ENCODE measurements at regions not wholly inside any gene's neighbourhood (a gene's known extent, or its start where the extent isn't known, plus 50 kb on each side); places are given as distances from the start of the nearest gene placed in this dataset.
"Not testable (repeated sequence)": the region's sequence is repeated elsewhere in the genome, so short reads cannot be mapped to it uniquely, and the experiment has no call there.

DNA sequence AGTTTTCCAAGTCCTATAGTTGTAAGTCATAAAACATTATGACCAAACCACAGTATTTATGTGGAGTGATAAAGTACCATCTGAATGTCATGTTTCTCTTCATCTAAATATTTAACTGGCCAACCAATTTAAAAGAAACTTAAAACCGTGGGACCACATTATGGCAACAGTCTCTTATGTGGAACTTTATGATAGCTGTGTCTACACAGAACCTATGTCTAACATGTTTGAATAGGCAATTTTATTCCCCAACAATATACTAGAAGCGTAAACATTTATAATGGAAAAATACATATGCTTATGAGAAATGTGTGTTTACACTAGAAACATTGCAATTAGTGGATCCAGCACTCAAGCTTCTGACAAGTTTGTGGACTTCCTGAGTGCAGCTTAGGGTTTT is 680.7 kb downstream of the REEP3 start:
- H3K4me3 Mint-ChIP-seq (ENCODE audit: unreplicated experiment), result no peak overlapping the region
- TF ChIP-seq, protein P1, sequence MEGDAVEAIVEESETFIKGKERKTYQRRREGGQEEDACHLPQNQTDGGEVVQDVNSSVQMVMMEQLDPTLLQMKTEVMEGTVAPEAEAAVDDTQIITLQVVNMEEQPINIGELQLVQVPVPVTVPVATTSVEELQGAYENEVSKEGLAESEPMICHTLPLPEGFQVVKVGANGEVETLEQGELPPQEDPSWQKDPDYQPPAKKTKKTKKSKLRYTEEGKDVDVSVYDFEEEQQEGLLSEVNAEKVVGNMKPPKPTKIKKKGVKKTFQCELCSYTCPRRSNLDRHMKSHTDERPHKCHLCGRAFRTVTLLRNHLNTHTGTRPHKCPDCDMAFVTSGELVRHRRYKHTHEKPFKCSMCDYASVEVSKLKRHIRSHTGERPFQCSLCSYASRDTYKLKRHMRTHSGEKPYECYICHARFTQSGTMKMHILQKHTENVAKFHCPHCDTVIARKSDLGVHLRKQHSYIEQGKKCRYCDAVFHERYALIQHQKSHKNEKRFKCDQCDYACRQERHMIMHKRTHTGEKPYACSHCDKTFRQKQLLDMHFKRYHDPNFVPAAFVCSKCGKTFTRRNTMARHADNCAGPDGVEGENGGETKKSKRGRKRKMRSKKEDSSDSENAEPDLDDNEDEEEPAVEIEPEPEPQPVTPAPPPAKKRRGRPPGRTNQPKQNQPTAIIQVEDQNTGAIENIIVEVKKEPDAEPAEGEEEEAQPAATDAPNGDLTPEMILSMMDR (IDR thresholded peaks at IDR 0.05), result no peak
- peaks cover 2% of the 10 kb centered on the region for H3K9me3 Mint-ChIP-seq (ENCODE audit: low read depth)
- H3K36me3 Mint-ChIP-seq (ENCODE audit: low read depth), result no peaks in the 10 kb centered on the region
- no peaks in the 10 kb centered on the region for H3K27me3 Mint-ChIP-seq (ENCODE audit: low read depth)
- no peak for DNase-seq (ENCODE audit: low spot score)
- peaks cover 10% of the 10 kb centered on the region for H3K4me1 Mint-ChIP-seq (ENCODE audit: low read depth)
- no peak overlapping the region for H3K27ac Mint-ChIP-seq (ENCODE audit: unreplicated experiment)

DNA sequence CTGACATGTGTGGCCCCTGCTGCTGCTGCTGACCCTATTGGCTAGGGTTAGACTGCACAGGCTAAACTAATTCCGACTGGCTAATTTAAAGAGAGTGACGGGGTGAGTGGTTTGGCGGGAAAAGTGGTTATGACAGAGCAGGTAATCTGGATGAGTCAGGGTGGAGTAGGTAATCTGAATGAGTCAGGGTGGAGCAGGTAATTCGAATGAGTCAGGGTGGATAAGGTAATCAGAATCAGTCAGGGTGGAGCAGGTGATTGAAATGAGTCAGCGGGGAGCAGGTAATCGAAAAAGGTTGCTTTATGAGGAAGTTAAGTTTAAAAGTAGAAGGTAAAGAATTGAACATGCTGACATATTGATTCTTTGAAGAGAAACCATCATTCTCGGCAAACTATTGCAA is 683.3 kb downstream of the REEP3 start:
- not testable (repeated sequence) for H3K27ac Mint-ChIP-seq (ENCODE audit: unreplicated experiment); H3K27me3 Mint-ChIP-seq (ENCODE audit: low read depth); H3K4me3 Mint-ChIP-seq (ENCODE audit: unreplicated experiment); DNase-seq (ENCODE audit: low spot score); H3K36me3 Mint-ChIP-seq (ENCODE audit: low read depth)
- Mint-ChIP-seq H3K4me1 (ENCODE audit: low read depth) (peaks cover 14% of the 10 kb centered on the region), H3K9me3 (ENCODE audit: low read depth) (peaks cover 11% of the 10 kb centered on the region)

DNA sequence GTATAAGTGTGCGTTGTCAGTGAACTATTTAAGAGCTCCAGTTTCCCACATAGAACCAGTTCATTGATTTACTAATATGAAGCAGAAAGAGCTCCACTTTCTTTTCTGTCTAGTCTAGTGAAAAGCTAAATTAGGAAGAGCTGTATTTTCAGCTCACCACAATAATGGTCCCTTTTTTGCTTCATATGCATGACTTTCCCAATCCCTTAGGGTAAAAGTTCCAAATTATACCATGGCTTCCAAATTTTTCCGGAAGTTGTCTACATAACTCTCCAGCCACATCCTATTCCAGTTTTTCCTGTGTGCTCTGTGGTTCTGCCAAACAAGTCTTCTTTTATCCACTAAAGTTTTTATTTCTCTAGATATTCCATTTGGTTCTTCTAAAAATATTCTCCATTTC is 685.2 kb downstream of the REEP3 start:
- no peak overlapping the region for H3K4me3 Mint-ChIP-seq (ENCODE audit: unreplicated experiment)
- H3K4me1 Mint-ChIP-seq (ENCODE audit: low read depth), result peaks cover 16% of the 10 kb centered on the region
- H3K36me3 Mint-ChIP-seq (ENCODE audit: low read depth), result peaks cover 2% of the 10 kb centered on the region
- peak overlapping the region; percentile 20 for H3K27ac Mint-ChIP-seq (ENCODE audit: unreplicated experiment)
- TF ChIP-seq, protein P1 (IDR thresholded peaks at IDR 0.05), result no peak
- H3K27me3 Mint-ChIP-seq (ENCODE audit: low read depth), result no peaks in the 10 kb centered on the region
- H3K9me3 Mint-ChIP-seq (ENCODE audit: low read depth), result peaks cover 25% of the 10 kb centered on the region
- no peak for DNase-seq (ENCODE audit: low spot score)

DNA sequence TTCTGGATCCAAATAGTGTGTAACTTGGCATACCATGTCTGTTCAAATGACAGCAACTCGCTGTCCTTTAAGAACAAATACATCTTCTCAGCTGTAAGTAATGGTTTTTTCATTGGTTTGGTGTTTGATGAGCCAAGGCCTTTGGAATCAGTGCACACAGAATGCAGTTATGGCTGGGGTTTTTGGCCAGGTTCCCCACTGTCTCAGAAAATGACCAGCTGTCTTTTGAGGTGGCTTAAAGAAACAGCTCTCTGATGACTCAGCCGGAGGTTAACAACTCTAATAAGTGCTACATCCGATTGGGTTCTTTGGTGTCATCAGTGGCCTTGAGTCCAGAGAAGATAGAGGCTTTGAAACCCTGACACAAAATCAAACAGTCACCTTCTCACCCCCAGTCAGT is 688.4 kb downstream of the REEP3 start:
- H3K4me3 Mint-ChIP-seq (ENCODE audit: unreplicated experiment), result no peak overlapping the region
- H3K9me3 Mint-ChIP-seq (ENCODE audit: low read depth), result peaks cover 31% of the 10 kb centered on the region
- H3K36me3 Mint-ChIP-seq (ENCODE audit: low read depth), result peaks cover 2% of the 10 kb centered on the region
- H3K4me1 Mint-ChIP-seq (ENCODE audit: low read depth), result peaks cover 25% of the 10 kb centered on the region
- TF ChIP-seq, protein P1 (IDR thresholded peaks at IDR 0.05), result no peak
- H3K27me3 Mint-ChIP-seq (ENCODE audit: low read depth), result no peaks in the 10 kb centered on the region
- no peak overlapping the region for H3K27ac Mint-ChIP-seq (ENCODE audit: unreplicated experiment)
- DNase-seq (ENCODE audit: low spot score), result no peak

DNA sequence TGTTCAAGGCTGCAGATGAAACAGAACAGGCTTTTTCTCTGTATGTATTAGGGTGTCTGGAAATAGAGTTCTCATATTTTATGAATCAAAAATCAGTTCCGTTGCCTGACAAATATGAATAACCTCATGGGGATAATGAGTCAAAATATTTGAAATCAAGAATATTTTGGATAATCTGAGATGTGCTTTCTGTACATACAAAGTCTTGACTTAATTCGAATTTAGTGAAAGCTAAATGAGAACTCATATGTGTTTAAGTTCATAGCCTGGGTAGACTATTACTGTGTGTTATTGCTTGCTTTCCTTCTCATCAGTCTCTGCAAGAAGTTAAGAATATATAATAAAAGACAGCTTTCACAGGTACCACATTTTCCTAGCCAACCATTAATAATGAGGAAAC is 689.0 kb downstream of the REEP3 start:
- Mint-ChIP-seq H3K4me3 (ENCODE audit: unreplicated experiment) (no peak overlapping the region), H3K36me3 (ENCODE audit: low read depth) (peaks cover 2% of the 10 kb centered on the region), H3K27me3 (ENCODE audit: low read depth) (no peaks in the 10 kb centered on the region), H3K4me1 (ENCODE audit: low read depth) (peaks cover 25% of the 10 kb centered on the region), H3K9me3 (ENCODE audit: low read depth) (peaks cover 31% of the 10 kb centered on the region), H3K27ac (ENCODE audit: unreplicated experiment) (no peak overlapping the region)
- no peak for DNase-seq (ENCODE audit: low spot score)
- TF ChIP-seq, protein P1 (IDR thresholded peaks at IDR 0.05), result no peak

DNA sequence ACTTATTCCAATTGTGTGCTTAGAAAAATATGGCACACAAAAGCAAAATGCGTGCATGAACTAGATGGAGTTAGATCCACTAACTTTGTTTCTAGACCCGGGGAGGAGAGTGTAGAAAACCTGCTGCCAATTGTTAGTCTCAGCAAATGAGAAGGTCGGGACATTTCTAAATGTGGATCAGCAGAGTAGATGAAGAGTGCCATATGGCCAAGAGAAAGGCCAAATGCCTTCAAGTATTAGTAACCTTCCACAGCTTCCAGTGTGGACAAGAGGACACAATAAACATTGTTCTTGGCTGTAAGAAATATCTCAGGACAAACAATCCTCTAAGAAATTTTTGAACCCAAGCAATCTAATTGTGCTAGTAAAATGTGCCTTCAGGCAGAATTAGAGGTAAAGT is 690.3 kb downstream of the REEP3 start:
- H3K9me3 Mint-ChIP-seq (ENCODE audit: low read depth), result peaks cover 31% of the 10 kb centered on the region
- no peaks in the 10 kb centered on the region for H3K27me3 Mint-ChIP-seq (ENCODE audit: low read depth)
- H3K27ac Mint-ChIP-seq (ENCODE audit: unreplicated experiment), result no peak overlapping the region
- no peak for DNase-seq (ENCODE audit: low spot score)
- TF ChIP-seq, protein P1 (IDR thresholded peaks at IDR 0.05), result no peak
- peaks cover 2% of the 10 kb centered on the region for H3K36me3 Mint-ChIP-seq (ENCODE audit: low read depth)
- no peak overlapping the region for H3K4me3 Mint-ChIP-seq (ENCODE audit: unreplicated experiment)
- peaks cover 20% of the 10 kb centered on the region for H3K4me1 Mint-ChIP-seq (ENCODE audit: low read depth)
